ENCODE measurements at regions not wholly inside any gene's neighbourhood (a gene's known extent, or its start where the extent isn't known, plus 50 kb on each side); places are given as distances from the start of the nearest gene placed in this dataset.

- TF ChIP-seq CTCF (conservative IDR thresholded peaks at IDR 0.05) (no peak), EZH2 (IDR thresholded peaks at IDR 0.05; ENCODE audit: low read depth) (no peak)
These were observed 74.0 kb downstream of the FOXD2 start for GRCh38 chr1:47511825-47512224.
